ENCODE measurements at regions not wholly inside any gene's neighbourhood (a gene's known extent, or its start where the extent isn't known, plus 50 kb on each side); places are given as distances from the start of the nearest gene placed in this dataset.
A peak's percentile ranks its signal among the peaks of the same experiment; 100 is the strongest.

DNA sequence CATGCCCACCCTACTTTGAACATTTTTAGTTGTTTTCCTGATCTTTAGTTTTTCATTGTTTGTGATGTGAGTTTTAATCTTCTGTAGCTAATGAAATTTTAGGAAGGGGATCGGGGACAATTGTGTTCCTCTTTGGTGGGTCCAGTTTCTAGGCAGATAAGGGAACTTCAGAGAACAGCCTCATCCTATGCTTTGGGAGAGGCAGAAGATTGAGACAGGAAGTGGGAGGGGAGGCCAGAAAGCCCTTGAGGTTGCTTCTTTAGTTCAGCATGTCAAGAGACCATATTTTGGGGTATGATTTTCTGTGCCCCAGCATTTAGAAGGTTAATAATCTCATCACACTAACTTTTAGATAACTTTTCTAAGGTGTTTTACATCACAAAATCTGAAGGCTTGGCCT lies 191.0 kb downstream of the TANC2 start:
- H3K36me3 ChIP-seq: no peaks in the 10 kb centered on the region
- TF ChIP-seq CTCF (IDR thresholded peaks at IDR 0.05; ENCODE audit: low read depth, low read length): no peak
- no peak for DNase-seq

DNA sequence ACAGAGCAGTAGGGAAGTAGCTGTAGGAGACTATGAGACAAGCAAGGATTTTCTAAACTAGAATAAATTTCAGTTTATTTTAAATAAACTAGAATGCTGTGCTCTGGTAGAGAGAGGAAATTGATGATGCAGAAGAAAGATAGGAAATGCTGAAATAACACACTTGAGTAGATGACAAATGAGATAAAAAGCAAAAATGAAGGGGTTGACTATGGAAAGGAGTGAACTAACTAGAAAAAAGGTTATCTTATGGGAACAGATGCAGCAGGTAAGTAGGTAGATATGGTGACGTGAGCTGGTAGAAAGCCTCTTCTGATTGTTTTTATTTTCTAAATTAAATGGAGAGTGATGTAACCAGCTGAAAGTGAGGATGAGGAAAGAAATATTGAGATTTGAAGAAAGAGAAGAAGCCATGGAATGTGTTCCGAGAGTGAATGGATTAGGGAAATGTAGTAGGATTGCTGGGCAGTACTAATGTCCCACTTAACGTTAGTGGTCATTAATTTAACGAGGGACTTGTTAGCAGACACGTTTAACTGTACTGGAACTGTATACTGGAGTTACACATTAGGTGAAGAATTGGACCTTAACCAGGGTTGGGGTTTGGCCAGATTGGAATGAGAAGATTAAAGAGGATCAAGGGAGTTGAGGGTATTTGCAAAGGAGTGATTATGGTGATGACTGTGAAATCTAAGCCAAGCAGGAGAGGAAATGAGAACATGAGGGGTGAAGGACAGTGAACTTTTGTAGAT lies 196.5 kb downstream of the TANC2 start:
- DNase-seq: peak; percentile 71
- TF ChIP-seq CTCF (IDR thresholded peaks at IDR 0.05; ENCODE audit: low read depth, low read length): no peak
- H3K27me3 ChIP-seq (ENCODE audit: insufficient read depth, low read depth, severe bottlenecking): no peaks in the 10 kb centered on the region
- H3K27ac ChIP-seq: no peak overlapping the region
- H3K36me3 ChIP-seq: no peaks in the 10 kb centered on the region
- H3K4me3 ChIP-seq (ENCODE audit: low read depth, low read length): no peak overlapping the region
- no peaks in the 10 kb centered on the region for H3K9me3 ChIP-seq (ENCODE audit: severe bottlenecking)

More for the DNA sequence above, 191.0 kb downstream of the TANC2 start:
- no peaks in the 10 kb centered on the region for H3K27me3 ChIP-seq (ENCODE audit: insufficient read depth, low read depth, severe bottlenecking)
- H3K4me3 ChIP-seq (ENCODE audit: low read depth, low read length): no peak overlapping the region
- no peak overlapping the region for H3K27ac ChIP-seq
- H3K9me3 ChIP-seq (ENCODE audit: severe bottlenecking): no peaks in the 10 kb centered on the region

DNA sequence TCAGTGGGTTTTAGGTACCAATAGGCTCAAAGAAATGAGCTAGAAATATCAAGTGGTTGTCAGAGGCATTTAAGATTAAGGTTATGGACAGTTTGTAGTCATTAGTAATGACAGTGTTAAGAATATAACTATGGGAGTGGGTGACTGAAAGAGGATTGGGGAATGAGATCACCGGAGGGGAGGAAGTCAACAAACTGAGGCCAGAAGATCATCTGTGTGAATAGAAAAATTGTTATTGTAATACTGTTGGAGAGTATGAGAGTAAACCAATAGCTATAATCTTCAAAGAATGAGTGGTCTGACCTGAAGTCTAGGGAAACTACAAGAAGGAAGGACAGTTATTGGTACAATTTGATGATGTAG lies 197.1 kb downstream of the TANC2 start:
- Histone ChIP-seq H3K9me3 (ENCODE audit: severe bottlenecking) (no peaks in the 10 kb centered on the region), H3K27ac (no peak overlapping the region), H3K4me3 (ENCODE audit: low read depth, low read length) (no peak overlapping the region), H3K27me3 (ENCODE audit: insufficient read depth, low read depth, severe bottlenecking) (no peaks in the 10 kb centered on the region), H3K36me3 (no peaks in the 10 kb centered on the region)
- DNase-seq: no peak
- no peak for TF ChIP-seq CTCF (IDR thresholded peaks at IDR 0.05; ENCODE audit: low read depth, low read length)

DNA sequence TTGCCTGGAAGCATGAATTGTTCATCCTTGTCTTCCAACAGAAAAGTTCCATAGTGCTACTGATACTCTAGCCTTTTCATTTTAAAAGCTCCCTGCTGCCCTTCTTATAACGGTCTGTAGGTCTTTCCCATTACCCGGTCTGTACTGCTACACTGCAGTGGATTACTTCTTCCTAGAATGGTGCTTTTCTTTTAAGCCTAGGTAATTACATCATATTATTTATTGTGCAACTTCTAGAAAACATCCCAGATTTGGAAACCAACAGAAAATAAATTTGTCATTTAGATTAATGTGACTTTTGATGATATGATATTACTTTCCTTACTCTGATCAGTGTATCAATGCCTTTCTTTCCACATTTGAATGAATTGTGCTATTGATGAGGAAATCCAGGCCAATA lies 199.4 kb downstream of the TANC2 start:
- Histone ChIP-seq H3K4me3 (ENCODE audit: low read depth, low read length) (no peak overlapping the region), H3K27ac (no peak overlapping the region), H3K9me3 (ENCODE audit: severe bottlenecking) (no peaks in the 10 kb centered on the region), H3K36me3 (no peaks in the 10 kb centered on the region), H3K27me3 (ENCODE audit: insufficient read depth, low read depth, severe bottlenecking) (no peaks in the 10 kb centered on the region)
- no peak for DNase-seq
- no peak for TF ChIP-seq CTCF (IDR thresholded peaks at IDR 0.05; ENCODE audit: low read depth, low read length)

- Histone ChIP-seq H3K36me3 (no peaks in the 10 kb centered on the region), H3K9me3 (ENCODE audit: severe bottlenecking) (no peaks in the 10 kb centered on the region), H3K27me3 (ENCODE audit: insufficient read depth, low read depth, severe bottlenecking) (no peaks in the 10 kb centered on the region), H3K4me3 (ENCODE audit: low read depth, low read length) (no peak overlapping the region), H3K27ac (no peak overlapping the region)
- DNase-seq: no peak
- no peak for TF ChIP-seq CTCF (IDR thresholded peaks at IDR 0.05; ENCODE audit: low read depth, low read length)
Observed at GRCh38 chr17:63170795-63171194, 204.8 kb downstream of the TANC2 start.

All from WERI-Rb-1 (cell line).